ENCODE measurements at regions not wholly inside any gene's neighbourhood (a gene's known extent, or its start where the extent isn't known, plus 50 kb on each side); places are given as distances from the start of the nearest gene placed in this dataset.

DNA sequence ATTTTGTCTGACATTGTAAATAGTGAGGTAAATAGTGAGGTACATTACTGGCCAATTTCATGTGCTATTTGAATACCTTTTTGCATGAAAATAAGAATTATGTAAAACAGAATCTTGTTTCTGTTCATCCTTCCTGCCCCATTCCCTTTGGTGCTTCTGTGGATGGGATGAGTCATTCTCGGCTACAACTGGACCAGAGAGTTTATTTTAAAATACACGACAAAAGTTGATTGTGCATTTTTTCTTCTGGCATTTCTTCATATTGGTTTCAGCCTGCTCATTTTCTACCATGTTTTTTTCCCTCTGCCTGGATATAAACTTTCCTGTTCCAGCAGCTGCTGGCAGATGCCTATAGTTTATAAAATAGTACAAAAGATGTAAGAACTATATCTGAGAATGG lies 107.5 kb downstream of the CYSLTR2 start:
- DNase-seq (ENCODE audit: extremely low spot score in 2 of 2): no peak
- no peak overlapping the region for H3K4me3 ChIP-seq
- no peak overlapping the region for H3K27ac ChIP-seq
- intact Hi-C loops (cut with DNase I): loop anchor here (5.0 kb wide), 1 partner anchor 164 kb away; no protein-coding TSS in a partner anchor
- no peaks in the 10 kb centered on the region for H3K4me1 ChIP-seq
- no peak for TF ChIP-seq POLR2A (IDR thresholded peaks at IDR 0.05)
- TF ChIP-seq, protein P1, sequence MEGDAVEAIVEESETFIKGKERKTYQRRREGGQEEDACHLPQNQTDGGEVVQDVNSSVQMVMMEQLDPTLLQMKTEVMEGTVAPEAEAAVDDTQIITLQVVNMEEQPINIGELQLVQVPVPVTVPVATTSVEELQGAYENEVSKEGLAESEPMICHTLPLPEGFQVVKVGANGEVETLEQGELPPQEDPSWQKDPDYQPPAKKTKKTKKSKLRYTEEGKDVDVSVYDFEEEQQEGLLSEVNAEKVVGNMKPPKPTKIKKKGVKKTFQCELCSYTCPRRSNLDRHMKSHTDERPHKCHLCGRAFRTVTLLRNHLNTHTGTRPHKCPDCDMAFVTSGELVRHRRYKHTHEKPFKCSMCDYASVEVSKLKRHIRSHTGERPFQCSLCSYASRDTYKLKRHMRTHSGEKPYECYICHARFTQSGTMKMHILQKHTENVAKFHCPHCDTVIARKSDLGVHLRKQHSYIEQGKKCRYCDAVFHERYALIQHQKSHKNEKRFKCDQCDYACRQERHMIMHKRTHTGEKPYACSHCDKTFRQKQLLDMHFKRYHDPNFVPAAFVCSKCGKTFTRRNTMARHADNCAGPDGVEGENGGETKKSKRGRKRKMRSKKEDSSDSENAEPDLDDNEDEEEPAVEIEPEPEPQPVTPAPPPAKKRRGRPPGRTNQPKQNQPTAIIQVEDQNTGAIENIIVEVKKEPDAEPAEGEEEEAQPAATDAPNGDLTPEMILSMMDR (IDR thresholded peaks at IDR 0.05): no peak
- no peak for TF ChIP-seq POLR2AphosphoS5 (IDR thresholded peaks at IDR 0.05; ENCODE audit: insufficient read depth in 1 of 2, low read depth in 1 of 2)
- no peaks in the 10 kb centered on the region for H3K27me3 ChIP-seq
- H3K9me3 ChIP-seq: peaks cover 4% of the 10 kb centered on the region
- no peaks in the 10 kb centered on the region for H3K36me3 ChIP-seq

DNA sequence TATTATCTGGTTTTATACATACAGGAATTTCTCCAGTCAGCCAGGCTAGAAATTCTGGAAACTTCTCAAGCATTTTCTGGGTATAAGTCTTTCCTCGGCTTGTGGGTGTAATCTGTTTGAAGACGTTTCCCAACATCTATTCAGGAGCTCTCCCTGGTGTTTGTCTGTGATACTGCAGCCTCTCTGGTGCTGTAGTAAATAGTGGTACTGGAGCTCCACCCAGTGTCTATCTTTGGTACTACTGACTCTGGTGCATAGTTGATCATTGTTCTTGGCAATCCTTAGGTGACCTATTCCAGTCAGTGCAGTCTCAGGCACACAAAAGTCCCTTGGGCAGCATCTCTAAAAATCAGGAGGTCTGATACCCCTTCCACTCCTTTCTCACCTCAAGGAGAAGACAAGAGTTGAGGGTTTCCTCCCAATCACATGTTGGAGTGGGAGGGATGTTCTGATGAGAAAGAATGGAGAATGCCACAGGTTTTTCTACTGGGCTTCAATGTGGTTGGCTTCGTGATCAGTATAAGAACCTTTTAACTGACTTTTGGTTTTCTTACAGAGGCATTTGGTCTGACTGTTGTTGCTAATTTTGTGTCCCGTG lies 115.5 kb downstream of the CYSLTR2 start:
- H3K4me3 ChIP-seq: no peak overlapping the region
- H3K27ac ChIP-seq: no peak overlapping the region
- TF ChIP-seq, protein P1 (IDR thresholded peaks at IDR 0.05): peak; percentile 80 to 100 (median 97)
- TF ChIP-seq POLR2AphosphoS5 (IDR thresholded peaks at IDR 0.05; ENCODE audit: insufficient read depth in 1 of 2, low read depth in 1 of 2) (peak in 1 of 2 donors; percentile 69), POLR2A (IDR thresholded peaks at IDR 0.05) (no peak)
- peaks cover 8% of the 10 kb centered on the region for H3K9me3 ChIP-seq
- no peaks in the 10 kb centered on the region for H3K4me1 ChIP-seq
- intact Hi-C loops (cut with DNase I): no loop called here
- H3K27me3 ChIP-seq: no peaks in the 10 kb centered on the region
- H3K36me3 ChIP-seq: no peaks in the 10 kb centered on the region
- peak in 1 of 2 donors; percentile 86 for DNase-seq (ENCODE audit: extremely low spot score in 2 of 2)

DNA sequence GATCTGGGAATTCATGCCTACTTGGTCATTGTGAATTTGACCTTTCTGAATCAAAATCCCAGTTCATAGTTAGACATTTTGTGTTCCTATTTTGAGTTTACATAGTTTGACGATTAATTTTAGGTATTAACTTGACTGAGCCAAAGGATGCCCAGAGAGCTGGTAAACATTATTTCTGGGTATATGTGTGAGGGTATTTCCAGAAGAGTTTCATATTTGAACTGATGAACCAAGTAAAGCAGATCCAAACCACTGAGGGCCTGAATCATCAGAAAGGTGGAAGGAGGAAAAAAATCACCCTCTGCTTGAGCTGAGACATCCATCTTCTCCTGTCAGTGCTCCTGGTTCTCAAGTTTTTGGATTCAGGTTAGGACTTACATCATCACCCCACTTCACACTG lies 116.6 kb downstream of the CYSLTR2 start:
- intact Hi-C loops (cut with DNase I): no loop called here
- no peak for DNase-seq (ENCODE audit: extremely low spot score in 2 of 2)
- Histone ChIP-seq H3K4me3 (no peak overlapping the region), H3K4me1 (no peaks in the 10 kb centered on the region), H3K9me3 (peaks cover 6% of the 10 kb centered on the region), H3K36me3 (no peaks in the 10 kb centered on the region), H3K27ac (no peak overlapping the region), H3K27me3 (no peaks in the 10 kb centered on the region)
- TF ChIP-seq, protein P1 (IDR thresholded peaks at IDR 0.05): no peak
- TF ChIP-seq POLR2A (IDR thresholded peaks at IDR 0.05) (no peak), POLR2AphosphoS5 (IDR thresholded peaks at IDR 0.05; ENCODE audit: insufficient read depth in 1 of 2, low read depth in 1 of 2) (no peak)

DNA sequence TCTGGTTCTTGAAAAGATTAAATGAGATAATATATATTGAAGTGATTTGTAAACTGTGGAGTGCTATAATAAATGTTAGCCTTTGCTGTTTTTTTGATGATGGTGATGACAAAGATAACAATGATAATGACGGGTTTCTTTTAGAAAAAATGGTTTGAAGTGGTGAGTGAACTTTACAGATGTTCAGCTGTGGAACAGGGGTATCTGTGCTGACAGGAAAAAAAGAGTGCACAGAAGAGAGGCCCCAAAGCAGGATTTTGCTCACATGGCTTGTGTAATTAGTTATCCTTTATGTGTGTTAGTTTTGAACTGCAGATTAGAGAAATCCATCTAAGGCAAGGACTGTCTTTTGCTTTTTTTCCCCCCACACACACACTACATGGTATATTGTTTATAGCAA lies 119.2 kb downstream of the CYSLTR2 start:
- intact Hi-C loops (cut with DNase I): no loop called here
- peaks cover 4% of the 10 kb centered on the region for H3K9me3 ChIP-seq
- H3K27ac ChIP-seq: no peak overlapping the region
- H3K36me3 ChIP-seq: no peaks in the 10 kb centered on the region
- no peak overlapping the region for H3K4me3 ChIP-seq
- H3K27me3 ChIP-seq: no peaks in the 10 kb centered on the region
- no peaks in the 10 kb centered on the region for H3K4me1 ChIP-seq
- TF ChIP-seq POLR2A (IDR thresholded peaks at IDR 0.05) (no peak), POLR2AphosphoS5 (IDR thresholded peaks at IDR 0.05; ENCODE audit: insufficient read depth in 1 of 2, low read depth in 1 of 2) (no peak)
- TF ChIP-seq, protein P1 (IDR thresholded peaks at IDR 0.05): no peak
- no peak for DNase-seq (ENCODE audit: extremely low spot score in 2 of 2)

DNA sequence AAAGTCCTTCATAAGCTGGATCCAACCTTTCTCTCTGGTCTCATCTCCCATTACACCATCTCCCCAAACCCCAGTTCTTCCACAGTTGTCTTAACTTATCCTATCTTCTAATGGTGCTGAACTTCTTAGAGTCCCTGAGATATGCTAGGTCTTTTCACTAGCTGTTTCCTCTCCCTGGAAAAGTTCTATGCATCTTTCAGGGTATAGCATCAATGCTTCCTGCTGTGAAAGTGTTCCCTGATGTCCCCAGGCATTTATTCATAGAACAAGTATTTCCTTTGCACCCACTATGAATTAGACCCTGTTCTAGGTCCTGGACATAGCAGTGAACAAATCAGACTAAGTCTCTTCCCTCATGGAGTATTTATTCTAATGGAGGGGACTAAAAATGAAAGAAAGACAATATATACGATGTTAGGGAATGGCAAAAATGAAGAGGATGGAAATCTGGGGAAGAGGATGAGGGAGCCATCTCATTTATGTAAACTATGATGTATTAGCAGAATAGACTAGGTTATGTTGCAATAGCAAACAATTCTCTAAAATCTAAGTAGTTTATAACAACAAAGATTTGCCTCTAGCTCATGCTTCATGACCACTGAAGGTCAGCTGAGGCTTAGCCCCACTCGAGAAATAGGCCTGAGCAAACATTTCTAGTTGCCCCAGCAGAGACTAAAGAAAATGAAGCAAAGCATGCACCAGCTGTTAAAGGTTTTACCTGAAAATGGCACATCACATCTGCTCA lies 120.0 kb downstream of the CYSLTR2 start:
- no peaks in the 10 kb centered on the region for H3K4me1 ChIP-seq
- TF ChIP-seq POLR2AphosphoS5 (IDR thresholded peaks at IDR 0.05; ENCODE audit: insufficient read depth in 1 of 2, low read depth in 1 of 2) (no peak), POLR2A (IDR thresholded peaks at IDR 0.05) (no peak)
- TF ChIP-seq, protein P1 (IDR thresholded peaks at IDR 0.05): no peak
- no peaks in the 10 kb centered on the region for H3K27me3 ChIP-seq
- H3K4me3 ChIP-seq: no peak overlapping the region
- no peak for DNase-seq (ENCODE audit: extremely low spot score in 2 of 2)
- intact Hi-C loops (cut with DNase I): no loop called here
- no peaks in the 10 kb centered on the region for H3K9me3 ChIP-seq
- no peaks in the 10 kb centered on the region for H3K36me3 ChIP-seq
- H3K27ac ChIP-seq: no peak overlapping the region

Measured in vagina (tissue), 2 donors.